Activated CD4-positive, alpha-beta memory T cell treated with anti-CD3 and anti-CD28 coated beads for 36 hours (primary cell): ENCODE measurements at regions not wholly inside any gene's neighbourhood (a gene's known extent, or its start where the extent isn't known, plus 50 kb on each side); places are given as distances from the start of the nearest gene placed in this dataset.
"Not testable (repeated sequence)": the region's sequence is repeated elsewhere in the genome, so short reads cannot be mapped to it uniquely, and the experiment has no call there.

Experiments
- CTCF ChIA-PET: fragments of 350-600 bp; sonication (Branson Sonifier 250); formaldehyde crosslinking; loops from one replicate; lab custom pipeline; 2021; ENCODE audit warnings: antibody characterized with exemption, inconsistent platforms; lab: Charles Lee
- POLR2A ChIA-PET: fragments of 350-600 bp; sonication (Branson Sonifier 250); formaldehyde crosslinking; loops from one replicate; lab custom pipeline; 2021; ENCODE audit warnings: antibody characterized with exemption; lab: Charles Lee
- DNase-seq: peaks from one replicate; pipeline ENCODE4 v3.0.0-alpha.2; 2020
- H3K27ac Mint-ChIP-seq: one replicate; pipeline ENCODE4 v1.8.0; 2021; ENCODE audit warnings: mixed read lengths
- H3K27me3 Mint-ChIP-seq: one replicate; pipeline ENCODE4 v1.8.0; 2021; ENCODE audit warnings: mixed read lengths
- H3K36me3 Mint-ChIP-seq: one replicate; pipeline ENCODE4 v1.8.0; 2021; ENCODE audit warnings: mixed read lengths
- H3K4me1 Mint-ChIP-seq: one replicate; pipeline ENCODE4 v1.8.0; 2021; ENCODE audit warnings: low read depth, mixed read lengths
- H3K4me3 Mint-ChIP-seq: one replicate; pipeline ENCODE4 v1.8.0; 2021; ENCODE audit warnings: mild to moderate bottlenecking, mixed read lengths
- H3K9me3 Mint-ChIP-seq: one replicate; pipeline ENCODE4 v1.8.0; 2021; ENCODE audit warnings: mixed read lengths
- intact Hi-C: fragments of 100-400 bp; cut with micrococcal nuclease; formaldehyde crosslinking; loops from one replicate; pipeline ENCODE4 v1.15.1; 2023

DNA sequence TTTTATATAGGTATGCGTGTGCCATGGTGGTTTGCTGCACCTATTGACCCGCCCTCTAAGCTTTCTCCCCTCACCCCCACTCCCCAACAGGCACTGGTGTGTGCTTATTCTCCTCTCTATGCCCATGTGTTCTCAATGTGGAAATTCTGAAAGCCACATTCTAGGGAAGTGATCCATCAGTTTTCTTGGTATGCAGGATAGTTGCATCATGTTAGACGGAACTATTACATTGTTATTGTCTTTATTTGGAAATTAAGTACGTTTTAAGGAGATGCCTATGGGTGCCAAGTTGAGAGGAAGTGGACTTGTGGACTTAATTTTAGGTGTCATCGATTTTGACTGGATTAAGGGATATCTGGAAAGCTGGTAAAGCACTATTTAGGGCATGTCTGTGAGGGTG lies 204.6 kb downstream of the RBM46 start:
- CTCF ChIA-PET = no interaction called here
- no peak overlapping the region for H3K4me3 Mint-ChIP-seq
- intact Hi-C loops = no loop called here
- DNase-seq = no peak
- H3K4me1 Mint-ChIP-seq = no peaks in the 10 kb centered on the region
- H3K36me3 Mint-ChIP-seq = no peaks in the 10 kb centered on the region
- H3K27me3 Mint-ChIP-seq = no peaks in the 10 kb centered on the region
- POLR2A ChIA-PET = no interaction called here
- H3K9me3 Mint-ChIP-seq = no peaks in the 10 kb centered on the region
- H3K27ac Mint-ChIP-seq = no peak overlapping the region

DNA sequence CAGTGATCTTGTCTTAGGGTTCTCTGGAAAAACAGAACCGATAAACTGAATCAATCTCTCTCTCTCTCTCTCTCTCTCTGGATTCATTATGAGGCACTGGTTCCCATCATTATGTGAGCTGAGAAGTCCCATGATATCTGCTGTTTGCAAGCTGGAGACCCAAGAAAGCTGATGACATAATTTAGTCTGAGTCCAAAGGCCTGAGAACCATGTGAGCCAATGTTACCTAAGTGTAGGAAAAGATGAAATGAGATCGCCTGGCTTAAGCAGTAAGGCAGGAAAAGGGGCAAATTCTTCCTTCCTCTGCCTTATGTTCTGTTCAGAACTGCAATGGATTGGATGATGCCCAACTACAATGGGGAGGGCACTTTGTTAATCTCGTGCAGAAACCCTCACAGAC lies 207.4 kb downstream of the RBM46 start:
- DNase-seq = no peak
- ChIA-PET POLR2A (no interaction called here), CTCF (no interaction called here)
- Mint-ChIP-seq H3K36me3 (no peaks in the 10 kb centered on the region), H3K9me3 (no peaks in the 10 kb centered on the region), H3K4me3 (no peak overlapping the region), H3K4me1 (no peaks in the 10 kb centered on the region), H3K27me3 (no peaks in the 10 kb centered on the region), H3K27ac (no peak overlapping the region)
- intact Hi-C loops = no loop called here

DNA sequence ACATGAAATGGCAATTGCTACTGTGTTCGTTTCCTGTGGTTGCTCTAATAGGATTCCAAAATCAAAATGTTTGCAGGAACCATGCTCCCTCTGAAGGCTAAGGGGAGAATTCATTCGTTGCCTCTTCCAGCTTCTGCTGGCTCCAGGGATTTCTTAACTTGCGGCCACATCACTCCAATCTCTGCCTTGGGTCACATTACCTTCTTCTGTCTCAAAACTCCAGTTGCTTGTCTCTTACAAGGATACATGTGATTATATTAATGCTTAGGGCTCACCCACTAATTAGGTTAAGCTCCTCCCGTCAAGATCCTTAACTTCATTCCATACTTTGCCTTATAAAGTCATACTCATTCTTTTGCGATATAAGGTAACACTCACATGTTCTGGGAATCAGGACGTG lies 208.4 kb downstream of the RBM46 start:
- no peaks in the 10 kb centered on the region for H3K9me3 Mint-ChIP-seq
- H3K4me1 Mint-ChIP-seq = no peaks in the 10 kb centered on the region
- CTCF ChIA-PET = no interaction called here
- H3K4me3 Mint-ChIP-seq = no peak overlapping the region
- no peaks in the 10 kb centered on the region for H3K36me3 Mint-ChIP-seq
- H3K27ac Mint-ChIP-seq = no peak overlapping the region
- POLR2A ChIA-PET = no interaction called here
- DNase-seq = no peak
- intact Hi-C loops = no loop called here
- H3K27me3 Mint-ChIP-seq = no peaks in the 10 kb centered on the region

DNA sequence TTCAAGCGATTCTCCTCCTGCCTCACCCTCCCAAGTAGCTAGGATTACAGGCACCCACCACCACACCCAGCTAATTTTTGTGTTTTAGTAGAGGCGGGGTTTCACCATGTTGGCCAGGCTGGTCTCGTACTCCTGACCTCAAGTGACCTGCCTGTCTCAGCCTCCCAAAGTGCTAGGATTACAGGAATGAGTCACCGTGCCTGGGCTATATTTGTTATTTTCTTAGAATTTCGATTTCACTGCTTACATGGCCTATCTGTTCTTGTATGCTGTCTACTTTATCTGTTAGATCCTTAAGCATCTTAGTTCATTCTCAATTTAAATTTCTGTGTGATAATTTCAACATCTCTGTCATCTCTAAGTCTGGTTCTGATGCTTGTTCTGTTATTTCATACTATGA lies 210.6 kb upstream of the NPY2R start:
- H3K9me3 Mint-ChIP-seq, intact Hi-C loops, H3K4me3 Mint-ChIP-seq, H3K4me1 Mint-ChIP-seq, H3K27me3 Mint-ChIP-seq, DNase-seq, H3K36me3 Mint-ChIP-seq, POLR2A ChIA-PET, CTCF ChIA-PET, H3K27ac Mint-ChIP-seq: not testable (repeated sequence)

DNA sequence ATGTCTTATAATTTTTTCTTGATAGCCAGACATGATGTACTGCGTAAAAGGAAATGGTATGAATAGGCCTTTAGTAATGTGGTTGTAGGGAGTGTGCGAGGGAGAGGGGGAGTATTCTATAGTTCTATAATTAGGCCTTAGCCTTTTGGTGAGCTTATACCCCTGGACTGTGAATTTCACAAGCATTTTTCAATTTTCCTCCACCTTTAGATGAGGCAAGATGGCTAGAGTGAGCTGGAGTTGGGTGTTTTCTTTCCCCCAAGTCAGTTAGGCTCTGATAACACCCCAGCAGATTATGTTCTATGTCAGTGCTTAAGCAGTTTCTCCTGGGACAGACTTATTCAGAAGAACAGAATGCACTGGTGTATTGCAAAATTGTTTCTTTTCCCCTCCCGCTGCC lies 210.2 kb upstream of the NPY2R start:
- no peak overlapping the region for H3K27ac Mint-ChIP-seq
- POLR2A ChIA-PET = no interaction called here
- no peaks in the 10 kb centered on the region for H3K27me3 Mint-ChIP-seq
- H3K9me3 Mint-ChIP-seq = no peaks in the 10 kb centered on the region
- no peaks in the 10 kb centered on the region for H3K4me1 Mint-ChIP-seq
- no peak for DNase-seq
- H3K4me3 Mint-ChIP-seq = no peak overlapping the region
- intact Hi-C loops = no loop called here
- H3K36me3 Mint-ChIP-seq = no peaks in the 10 kb centered on the region
- CTCF ChIA-PET = interaction anchor here (0.6 kb wide), 2 partner anchors 174 to 276 kb away, joined by 3 read pairs; no protein-coding TSS in a partner anchor

DNA sequence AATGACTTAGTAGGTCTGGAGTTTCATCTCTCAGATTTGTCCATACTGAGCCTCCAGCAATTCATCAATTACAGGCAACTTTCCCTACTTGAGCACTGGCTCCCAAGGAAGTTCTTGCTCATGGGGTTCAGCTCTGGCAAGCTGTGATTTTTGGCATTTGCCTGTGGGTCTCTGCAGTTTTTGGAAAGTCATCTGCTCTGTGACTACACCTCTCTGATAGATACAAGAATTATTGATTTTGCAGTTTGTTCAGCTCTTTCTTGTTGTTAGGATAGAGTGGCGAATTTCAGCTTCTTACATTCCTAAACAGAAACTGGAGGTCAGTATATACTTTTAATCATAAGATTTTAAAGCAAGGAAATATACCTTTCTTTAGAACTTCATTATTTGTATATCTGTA lies 209.7 kb upstream of the NPY2R start:
- POLR2A ChIA-PET = no interaction called here
- H3K4me1 Mint-ChIP-seq = no peaks in the 10 kb centered on the region
- no peak for DNase-seq
- H3K27me3 Mint-ChIP-seq = no peaks in the 10 kb centered on the region
- no peaks in the 10 kb centered on the region for H3K9me3 Mint-ChIP-seq
- no peak overlapping the region for H3K4me3 Mint-ChIP-seq
- intact Hi-C loops = no loop called here
- H3K36me3 Mint-ChIP-seq = no peaks in the 10 kb centered on the region
- no peak overlapping the region for H3K27ac Mint-ChIP-seq
- CTCF ChIA-PET = interaction anchor here (0.6 kb wide), 2 partner anchors 174 to 276 kb away, joined by 3 read pairs; no protein-coding TSS in a partner anchor

DNA sequence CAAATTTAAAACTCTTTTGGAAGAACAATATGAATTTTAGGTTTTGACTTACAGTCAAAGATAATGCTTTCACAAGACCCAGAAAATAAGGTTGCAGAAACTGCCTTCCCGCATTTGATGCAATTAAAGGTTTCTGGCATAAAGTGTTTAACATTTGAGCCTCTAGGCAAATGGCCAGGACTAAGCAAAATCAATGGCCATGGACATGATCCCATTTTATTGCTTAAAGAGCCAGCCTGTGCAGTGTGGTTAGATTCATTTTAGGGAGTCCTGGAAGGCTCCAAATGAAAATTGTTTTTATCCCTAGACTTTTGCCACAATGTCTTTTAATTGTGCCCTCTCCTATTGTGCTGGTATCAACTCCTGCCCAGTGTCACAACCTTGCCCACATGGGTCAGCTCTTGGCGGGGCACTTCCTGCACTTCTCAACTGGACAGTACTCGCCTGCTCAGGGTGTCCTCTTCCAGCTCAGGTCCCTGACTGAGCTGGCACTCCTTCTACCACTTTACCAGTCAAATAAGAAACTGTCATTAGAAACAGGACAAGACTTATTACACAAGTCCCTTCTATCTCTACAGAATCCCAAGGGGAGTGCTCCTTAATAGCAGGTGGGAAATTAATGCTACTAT lies 208.4 kb upstream of the NPY2R start:
- POLR2A ChIA-PET = no interaction called here
- Mint-ChIP-seq H3K4me1 (no peaks in the 10 kb centered on the region), H3K4me3 (no peak overlapping the region), H3K9me3 (no peaks in the 10 kb centered on the region), H3K36me3 (no peaks in the 10 kb centered on the region), H3K27ac (no peak overlapping the region), H3K27me3 (no peaks in the 10 kb centered on the region)
- DNase-seq = no peak
- intact Hi-C loops = no loop called here
- CTCF ChIA-PET = no interaction called here

DNA sequence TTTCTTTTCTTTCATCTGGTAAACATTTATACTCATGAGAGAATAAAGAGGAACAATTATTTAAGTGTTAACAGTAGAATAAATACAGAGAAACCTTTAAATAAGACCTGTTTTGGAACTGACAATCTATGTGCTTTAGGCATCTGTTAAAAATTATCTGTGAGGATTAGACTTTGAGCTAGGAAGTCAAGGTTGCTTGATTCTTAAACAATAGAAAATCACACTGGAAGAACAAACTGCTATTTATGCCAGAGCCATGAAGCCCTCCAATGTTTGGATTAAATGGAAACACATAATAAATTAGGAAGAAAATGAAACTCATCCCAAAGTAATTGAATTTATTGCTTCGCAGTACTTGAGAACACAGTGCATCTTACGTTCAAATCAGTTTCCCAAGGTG lies 207.2 kb upstream of the NPY2R start:
- H3K4me1 Mint-ChIP-seq = no peaks in the 10 kb centered on the region

DNA sequence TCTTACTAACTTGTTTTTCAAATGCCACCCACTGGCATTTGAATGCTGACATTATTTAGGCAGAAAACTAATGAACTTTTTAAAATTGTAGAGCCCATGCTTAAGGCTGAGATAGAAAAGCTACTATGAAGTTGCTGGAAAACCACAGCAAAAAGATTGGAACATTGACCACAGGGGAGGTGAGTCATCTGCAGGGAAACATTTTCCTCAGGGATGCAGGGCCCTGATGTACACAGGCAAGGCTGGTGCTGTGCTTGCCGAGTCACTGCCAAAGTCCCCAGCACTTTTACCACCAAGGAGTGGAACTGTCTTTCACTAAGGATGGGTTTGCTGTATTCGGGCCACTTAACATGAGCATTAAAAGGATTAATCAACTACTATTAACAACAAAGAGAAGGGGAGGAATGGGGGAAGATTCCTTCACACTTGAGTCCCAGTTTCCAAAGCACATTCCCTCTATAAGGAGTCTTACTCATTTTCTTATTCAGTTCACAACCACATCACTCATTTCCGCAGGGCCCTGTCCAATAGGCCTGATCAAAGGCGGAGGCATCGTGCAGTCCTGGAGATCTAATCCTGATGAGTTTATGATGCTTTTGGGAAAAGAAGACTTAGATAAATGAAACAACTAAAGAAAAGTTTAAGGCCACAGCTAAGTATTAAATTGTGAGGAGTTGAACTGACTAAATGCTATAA lies 202.9 kb upstream of the NPY2R start:
- H3K4me3 Mint-ChIP-seq = no peak overlapping the region
- no peaks in the 10 kb centered on the region for H3K4me1 Mint-ChIP-seq
- H3K27ac Mint-ChIP-seq = no peak overlapping the region
- H3K27me3 Mint-ChIP-seq = no peaks in the 10 kb centered on the region
- no peaks in the 10 kb centered on the region for H3K9me3 Mint-ChIP-seq
- no peak for DNase-seq
- intact Hi-C loops = no loop called here
- CTCF ChIA-PET = no interaction called here
- H3K36me3 Mint-ChIP-seq = no peaks in the 10 kb centered on the region
- POLR2A ChIA-PET = no interaction called here

More for the DNA sequence above, 207.2 kb upstream of the NPY2R start:
- Mint-ChIP-seq H3K27ac (no peak overlapping the region), H3K4me3 (no peak overlapping the region), H3K27me3 (no peaks in the 10 kb centered on the region), H3K9me3 (no peaks in the 10 kb centered on the region), H3K36me3 (no peaks in the 10 kb centered on the region)
- ChIA-PET POLR2A (no interaction called here), CTCF (no interaction called here)
- DNase-seq = no peak
- intact Hi-C loops = no loop called here

DNA sequence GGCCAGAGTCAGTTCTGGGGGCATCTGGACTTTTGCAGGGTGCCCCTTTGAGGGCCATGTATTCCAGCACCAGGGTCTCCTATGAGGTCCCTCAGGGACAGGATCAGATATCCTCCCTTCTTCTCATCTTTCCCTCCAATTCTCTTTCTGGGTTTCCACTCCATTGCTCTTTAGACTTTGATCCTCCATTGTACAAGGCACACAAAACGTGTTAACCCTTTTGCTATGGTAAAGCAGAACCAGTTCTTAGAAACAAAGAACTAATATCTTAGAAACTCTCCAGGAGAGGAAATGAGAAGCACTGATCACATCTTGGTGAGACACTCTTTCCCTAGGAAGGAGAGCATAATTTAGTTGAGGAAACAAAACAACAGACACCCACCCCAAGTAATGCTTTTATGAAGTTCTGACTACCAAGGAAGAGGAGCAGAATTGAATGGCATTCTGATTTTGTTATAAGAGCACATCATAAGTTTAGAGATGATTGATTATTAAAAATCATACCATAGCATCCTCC lies 200.7 kb upstream of the NPY2R start:
- Mint-ChIP-seq H3K9me3 (no peaks in the 10 kb centered on the region), H3K4me1 (no peaks in the 10 kb centered on the region), H3K27ac (no peak overlapping the region), H3K4me3 (no peak overlapping the region), H3K27me3 (no peaks in the 10 kb centered on the region), H3K36me3 (no peaks in the 10 kb centered on the region)
- ChIA-PET POLR2A (no interaction called here), CTCF (no interaction called here)
- intact Hi-C loops = no loop called here
- no peak for DNase-seq

DNA sequence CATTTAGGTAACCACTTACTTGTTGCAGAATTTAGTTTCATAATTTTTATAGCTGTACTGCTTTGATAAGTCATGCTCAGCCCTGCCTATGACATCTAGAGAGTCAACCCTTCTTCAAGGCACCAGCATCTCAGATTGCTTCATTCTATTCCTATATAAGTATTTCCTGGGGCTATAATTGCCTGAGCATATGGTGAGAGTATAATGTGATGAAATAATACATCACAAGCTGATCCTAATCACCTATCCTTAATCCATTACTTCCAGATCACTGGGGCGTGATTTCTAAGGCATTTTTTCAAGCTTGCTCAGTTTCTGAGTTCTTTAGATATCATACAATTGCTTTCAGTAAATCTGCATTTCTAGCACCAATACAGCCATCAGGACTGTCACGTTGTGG lies 200.0 kb upstream of the NPY2R start:
- Mint-ChIP-seq H3K27me3 (peaks cover 2% of the 10 kb centered on the region), H3K9me3 (no peaks in the 10 kb centered on the region), H3K27ac (no peak overlapping the region), H3K36me3 (no peaks in the 10 kb centered on the region), H3K4me1 (no peaks in the 10 kb centered on the region), H3K4me3 (no peak overlapping the region)
- POLR2A ChIA-PET = no interaction called here
- DNase-seq = no peak
- CTCF ChIA-PET = no interaction called here
- intact Hi-C loops = no loop called here

DNA sequence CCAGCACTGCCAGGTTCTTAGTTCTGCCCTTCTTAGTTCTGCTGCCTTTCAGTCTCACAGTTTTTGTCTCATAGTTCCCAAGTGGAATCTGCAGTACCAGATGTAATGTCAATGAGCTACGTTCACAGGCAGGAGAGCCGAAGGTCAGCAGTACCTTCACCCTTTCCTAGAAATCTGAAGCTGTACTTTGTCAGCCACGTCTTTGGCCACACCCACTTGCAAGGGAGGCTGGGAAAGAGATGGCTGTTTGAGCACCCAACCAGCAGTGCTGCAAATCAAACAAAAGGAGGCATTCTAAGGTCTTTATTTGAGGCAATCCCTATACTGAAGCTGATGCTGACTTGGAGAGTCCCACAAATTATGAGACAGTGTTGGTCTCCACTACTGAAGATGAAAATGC lies 199.1 kb upstream of the NPY2R start:
- no peak overlapping the region for H3K4me3 Mint-ChIP-seq
- POLR2A ChIA-PET = no interaction called here
- no peak for DNase-seq
- CTCF ChIA-PET = no interaction called here
- no peaks in the 10 kb centered on the region for H3K36me3 Mint-ChIP-seq
- H3K4me1 Mint-ChIP-seq = no peaks in the 10 kb centered on the region
- intact Hi-C loops = no loop called here
- no peak overlapping the region for H3K27ac Mint-ChIP-seq
- peaks cover 2% of the 10 kb centered on the region for H3K27me3 Mint-ChIP-seq
- no peaks in the 10 kb centered on the region for H3K9me3 Mint-ChIP-seq

DNA sequence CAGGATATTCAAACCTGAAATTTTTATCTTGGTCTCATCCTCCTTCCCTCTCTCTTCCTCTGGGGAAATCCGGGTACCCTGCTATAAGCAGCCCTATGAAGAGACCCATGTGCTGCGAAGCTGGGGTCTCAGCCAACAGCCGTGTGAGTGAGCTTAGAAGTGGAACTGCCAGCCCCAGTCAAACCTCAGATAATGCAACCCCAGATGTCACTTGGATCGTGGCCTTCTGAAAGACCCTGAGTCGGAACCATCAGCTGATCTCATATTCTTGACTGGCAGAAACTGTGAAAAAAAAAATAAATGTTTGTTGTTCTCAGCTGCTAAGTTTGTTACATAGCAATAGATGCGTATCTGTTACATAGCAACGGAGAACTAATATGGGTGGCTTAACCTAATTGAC lies 198.1 kb upstream of the NPY2R start:
- CTCF ChIA-PET = no interaction called here

More for the DNA sequence above, 198.1 kb upstream of the NPY2R start:
- Mint-ChIP-seq H3K27ac (no peak overlapping the region), H3K4me1 (no peaks in the 10 kb centered on the region), H3K4me3 (no peak overlapping the region), H3K9me3 (no peaks in the 10 kb centered on the region), H3K27me3 (peaks cover 2% of the 10 kb centered on the region), H3K36me3 (no peaks in the 10 kb centered on the region)
- intact Hi-C loops = no loop called here
- no peak for DNase-seq
- POLR2A ChIA-PET = no interaction called here
